MM.1S (cell line): ENCODE measurements at regions not wholly inside any gene's neighbourhood (a gene's known extent, or its start where the extent isn't known, plus 50 kb on each side); places are given as distances from the start of the nearest gene placed in this dataset.

Source experiments
- DNase-seq: peaks from one replicate; pipeline ENCODE4 v3.0.0-alpha.2; 2015
- H2AFZ ChIP-seq: fragments of 300-600 bp; sonication (generic); 2 replicates; pipeline ENCODE4 v1.6.0; 2016; ENCODE audit warnings: antibody characterized with exemption, low read length
- H3F3A ChIP-seq: fragments of 300-600 bp; sonication (generic); 2 replicates; pipeline ENCODE4 v1.6.1; 2016; ENCODE audit warnings: mild to moderate bottlenecking, antibody characterized with exemption, low read length, moderate library complexity, mixed read lengths; ENCODE audit not compliant: insufficient read depth
- H3K27ac ChIP-seq: fragments of 300-600 bp; sonication (generic); 2 replicates; pipeline ENCODE4 v1.5.1; 2016; ENCODE audit warnings: mild to moderate bottlenecking, low read length
- H3K27me3 ChIP-seq: fragments of 300-600 bp; sonication (generic); replicated peaks from 2 replicates; pipeline ENCODE4 v1.6.0; 2016; ENCODE audit warnings: low read length; ENCODE audit not compliant: insufficient read depth
- H3K36me3 ChIP-seq: fragments of 300-600 bp; sonication (generic); replicated peaks from 2 replicates; pipeline ENCODE4 v1.6.1; 2016; ENCODE audit warnings: mild to moderate bottlenecking, low read length, mixed read lengths; ENCODE audit not compliant: insufficient read depth
- H3K4me1 ChIP-seq: fragments of 300-600 bp; sonication (generic); 2 replicates; pipeline ENCODE4 v1.6.1; 2016; ENCODE audit warnings: low read length, mixed read lengths
- H3K4me2 ChIP-seq: fragments of 300-600 bp; sonication (generic); 2 replicates; pipeline ENCODE4 v1.6.0; 2016; ENCODE audit warnings: low read depth, low read length
- H3K4me3 ChIP-seq: fragments of 300-600 bp; sonication (generic); 2 replicates; pipeline ENCODE4 v1.5.1; 2016; ENCODE audit warnings: low read length, mixed read lengths
- H3K79me2 ChIP-seq: fragments of 300-600 bp; sonication (generic); 2 replicates; pipeline ENCODE4 v1.6.1; 2016; ENCODE audit warnings: mixed run types, low read length, mixed read lengths
- H3K9ac ChIP-seq: fragments of 300-600 bp; sonication (generic); 2 replicates; pipeline ENCODE4 v1.6.1; 2016; ENCODE audit warnings: low read length, mixed read lengths
- H3K9me2 ChIP-seq: fragments of 300-600 bp; sonication (generic); replicated peaks from 2 replicates; pipeline ENCODE4 v1.6.1; 2016; ENCODE audit warnings: mild to moderate bottlenecking, low read length, mixed read lengths; ENCODE audit not compliant: insufficient read depth
- H3K9me3 ChIP-seq: fragments of 300-600 bp; sonication (generic); replicated peaks from 2 replicates; pipeline ENCODE4 v1.6.1; 2016; ENCODE audit warnings: mild to moderate bottlenecking, low read length, mixed read lengths; ENCODE audit not compliant: insufficient read depth
- H4K20me1 ChIP-seq: fragments of 300-600 bp; sonication (generic); 2 replicates; pipeline ENCODE4 v1.6.1; 2016; ENCODE audit warnings: mild to moderate bottlenecking, low read length, moderate library complexity, mixed read lengths; ENCODE audit not compliant: insufficient read depth
- CTCF ChIP-seq: fragments of 300-600 bp; sonication (generic); IDR thresholded peaks from 2 replicates; pipeline ENCODE4 v1.5.1; 2016; ENCODE audit warnings: antibody characterized with exemption, low read length, mixed read lengths
- EZH2 ChIP-seq: fragments of 300-600 bp; sonication (generic); optimal IDR thresholded peaks from 2 replicates; pipeline ENCODE3; 2017; ENCODE audit warnings: low read depth, mild to moderate bottlenecking, antibody characterized with exemption, low read length, mixed read lengths
- EZH2phosphoT487 ChIP-seq: fragments of 300-600 bp; sonication (generic); IDR thresholded peaks from 2 replicates; pipeline ENCODE4 v1.6.1; 2018; ENCODE audit warnings: antibody characterized with exemption, low read length

DNA sequence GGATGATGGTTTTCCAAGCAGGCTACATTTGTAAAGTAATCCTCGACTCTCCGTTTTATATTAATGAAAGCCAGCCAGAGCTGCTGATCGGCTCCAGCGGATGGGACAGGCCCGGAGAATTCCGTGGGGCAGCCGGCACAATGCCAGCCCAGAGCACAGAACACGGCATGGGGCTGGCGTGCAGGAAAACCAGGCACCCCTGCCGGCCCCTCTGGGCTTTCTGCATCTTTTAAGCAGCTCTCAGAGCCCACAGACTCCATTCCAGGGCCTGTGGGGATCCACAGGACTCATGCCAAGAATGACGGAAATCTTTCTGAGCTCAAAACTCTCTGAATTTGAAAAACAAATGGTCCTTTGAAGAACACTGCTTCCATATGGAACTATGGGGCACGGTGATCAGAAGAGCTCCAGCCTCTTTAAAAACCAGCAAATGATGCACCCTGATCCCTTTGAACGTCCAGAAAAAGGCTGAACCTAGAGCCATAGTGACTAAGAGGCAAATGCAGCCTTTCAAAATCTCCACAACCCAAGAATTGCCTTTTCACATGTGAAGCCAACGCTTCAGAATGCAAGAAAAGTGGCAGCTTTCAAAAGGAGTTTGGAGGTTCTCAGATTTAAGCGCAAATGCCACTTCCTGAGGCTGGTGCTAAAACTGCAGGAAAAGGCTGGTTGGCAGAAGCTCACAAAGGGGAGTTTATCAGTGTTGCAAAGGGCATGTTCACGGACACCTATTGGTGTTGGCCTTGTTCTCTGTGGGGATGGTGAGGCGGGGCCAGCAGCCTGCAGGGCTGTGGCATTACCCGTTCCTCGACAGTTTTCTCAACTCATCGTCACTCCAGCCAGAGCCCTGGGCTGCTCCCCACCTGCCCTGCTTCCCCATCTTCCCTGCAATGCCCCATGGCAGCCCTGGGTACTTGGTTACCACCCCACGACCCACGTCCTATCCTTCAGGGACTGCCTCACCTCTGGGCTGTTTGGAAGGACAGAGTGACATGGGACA, 212.5 kb downstream of the CTTN start:
- TF ChIP-seq EZH2phosphoT487 (no peak), CTCF (no peak), EZH2 (no peak)
- Histone ChIP-seq H3F3A (no peaks in the 10 kb centered on the region), H3K4me2 (no peak overlapping the region), H3K9me2 (no peaks in the 10 kb centered on the region), H4K20me1 (no peaks in the 10 kb centered on the region), H3K27ac (no peak overlapping the region), H3K9ac (no peak overlapping the region), H3K79me2 (no peaks in the 10 kb centered on the region), H2AFZ (no peak overlapping the region), H3K36me3 (no peaks in the 10 kb centered on the region), H3K27me3 (peaks cover 82% of the 10 kb centered on the region), H3K4me1 (no peaks in the 10 kb centered on the region), H3K4me3 (no peak overlapping the region), H3K9me3 (no peaks in the 10 kb centered on the region)
- no peak for DNase-seq

GRCh38 chr11:70611821-70612220, 213.5 kb downstream of the CTTN start:
- Histone ChIP-seq H3K4me2 (no peak overlapping the region), H3K9ac (no peak overlapping the region), H3K9me3 (no peaks in the 10 kb centered on the region), H4K20me1 (no peaks in the 10 kb centered on the region), H3F3A (no peaks in the 10 kb centered on the region), H2AFZ (no peak overlapping the region), H3K4me3 (no peak overlapping the region), H3K27ac (no peak overlapping the region), H3K27me3 (peaks cover 82% of the 10 kb centered on the region), H3K36me3 (no peaks in the 10 kb centered on the region), H3K9me2 (no peaks in the 10 kb centered on the region), H3K79me2 (no peaks in the 10 kb centered on the region), H3K4me1 (no peaks in the 10 kb centered on the region)
- no peak for DNase-seq
- TF ChIP-seq EZH2phosphoT487 (no peak), EZH2 (no peak), CTCF (no peak)

DNA sequence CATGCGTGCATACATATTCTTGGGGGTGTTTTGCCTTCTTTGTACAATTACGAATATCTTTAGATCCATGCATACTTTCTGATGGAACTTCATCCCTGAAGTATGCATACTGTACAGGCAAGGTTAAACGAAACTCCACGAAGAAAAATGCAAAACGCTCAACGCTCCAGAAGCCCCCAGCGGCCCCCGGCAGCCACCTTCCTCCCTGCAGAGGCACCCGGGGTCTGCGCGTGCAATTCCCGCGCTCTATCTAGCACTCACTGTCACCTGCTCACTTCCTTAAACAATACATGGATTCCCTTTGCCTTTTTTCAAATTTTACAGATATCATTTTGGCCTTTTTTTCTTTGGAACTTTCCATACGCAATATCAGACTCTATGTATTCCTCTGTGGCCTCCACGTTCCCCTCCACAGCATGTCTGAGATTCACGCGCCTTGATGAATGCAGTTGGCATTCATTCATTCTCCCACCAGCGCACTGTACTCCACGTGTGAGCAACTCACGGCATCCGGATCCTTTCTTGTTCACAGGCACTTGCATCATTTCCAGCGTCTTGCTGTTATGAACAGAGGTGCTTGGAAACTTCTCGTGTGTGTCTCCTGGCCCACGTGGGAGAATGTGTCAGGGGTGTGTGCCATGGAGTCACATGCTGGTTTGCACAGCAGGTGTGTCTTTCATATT, 214.3 kb downstream of the CTTN start:
- Histone ChIP-seq H3K9me3 (no peaks in the 10 kb centered on the region), H2AFZ (no peak overlapping the region), H3K27ac (no peak overlapping the region), H3K4me3 (no peak overlapping the region), H3K79me2 (no peaks in the 10 kb centered on the region), H3K36me3 (no peaks in the 10 kb centered on the region), H3F3A (no peaks in the 10 kb centered on the region), H3K9me2 (no peaks in the 10 kb centered on the region), H3K4me2 (no peak overlapping the region), H3K9ac (no peak overlapping the region), H3K4me1 (no peaks in the 10 kb centered on the region), H4K20me1 (no peaks in the 10 kb centered on the region), H3K27me3 (peaks cover 81% of the 10 kb centered on the region)
- TF ChIP-seq CTCF (no peak), EZH2phosphoT487 (no peak), EZH2 (no peak)
- no peak for DNase-seq
